Stimulated activated CD4-positive, alpha-beta T cell treated with anti-CD3 and anti-CD28 coated beads, Interleukin-2, amount 100 ng/mL, for 24 hours (primary cell): ENCODE measurements at regions not wholly inside any gene's neighbourhood (a gene's known extent, or its start where the extent isn't known, plus 50 kb on each side); places are given as distances from the start of the nearest gene placed in this dataset.

Experiments used
- DNase-seq, 2 donors: peaks; one replicate each; pipeline ENCODE4 v3.0.0-alpha.2; 2020

- DNase-seq, result no peak
Observed at GRCh38 chr1:220983877-220984635, 104.8 kb downstream of the HLX start.

GRCh38 chr1:220990427-220991339 is 111.4 kb downstream of the HLX start:
- DNase-seq, result no peak

- no peak for DNase-seq
Observed at GRCh38 chr1:220991506-220991905, 112.3 kb downstream of the HLX start.

- no peak for DNase-seq
Observed at GRCh38 chr1:220991959-220992704, 112.9 kb downstream of the HLX start.

GRCh38 chr1:220992705-220993052 is 113.4 kb downstream of the HLX start:
- no peak for DNase-seq

DNA sequence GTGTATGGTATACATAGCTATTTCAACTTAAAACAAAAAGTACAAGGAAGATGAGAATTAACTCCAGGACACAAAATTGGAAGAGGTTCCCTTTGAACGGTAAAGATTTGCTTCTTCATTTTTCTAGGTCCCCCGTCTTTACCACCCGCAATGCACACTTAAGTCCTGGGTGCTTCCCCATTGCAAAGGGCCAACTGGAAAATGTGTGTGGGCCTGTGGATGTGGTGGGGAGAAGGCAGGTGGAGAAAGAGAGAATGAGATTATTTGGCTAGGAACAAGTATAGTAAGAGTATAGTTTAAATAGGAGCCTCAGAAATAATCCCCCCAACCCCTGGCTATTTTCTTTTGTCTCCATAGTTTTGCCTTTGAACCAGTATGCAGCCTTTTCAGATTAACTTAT is 115.4 kb downstream of the HLX start:
- DNase-seq, result no peak

DNA sequence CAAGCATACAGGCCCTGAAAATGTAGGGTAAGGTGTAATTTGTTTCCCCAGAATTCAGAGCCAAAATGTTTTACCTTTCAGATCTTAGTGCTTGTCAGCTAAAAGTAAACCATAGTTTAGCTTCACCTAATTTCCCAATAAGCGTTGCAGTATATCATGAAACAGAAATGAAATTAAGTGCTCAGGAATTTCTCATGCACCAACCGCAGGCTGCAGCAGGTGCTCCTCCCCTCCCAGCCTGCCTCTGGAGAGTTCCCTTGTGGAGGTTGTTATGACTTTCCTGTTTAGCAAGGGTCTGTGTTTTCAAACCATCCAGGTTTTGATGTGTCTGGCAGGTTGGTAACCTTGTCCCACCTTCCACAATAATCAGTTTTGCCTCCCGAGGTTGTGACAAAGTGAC is 118.5 kb downstream of the HLX start:
- no peak for DNase-seq

DNA sequence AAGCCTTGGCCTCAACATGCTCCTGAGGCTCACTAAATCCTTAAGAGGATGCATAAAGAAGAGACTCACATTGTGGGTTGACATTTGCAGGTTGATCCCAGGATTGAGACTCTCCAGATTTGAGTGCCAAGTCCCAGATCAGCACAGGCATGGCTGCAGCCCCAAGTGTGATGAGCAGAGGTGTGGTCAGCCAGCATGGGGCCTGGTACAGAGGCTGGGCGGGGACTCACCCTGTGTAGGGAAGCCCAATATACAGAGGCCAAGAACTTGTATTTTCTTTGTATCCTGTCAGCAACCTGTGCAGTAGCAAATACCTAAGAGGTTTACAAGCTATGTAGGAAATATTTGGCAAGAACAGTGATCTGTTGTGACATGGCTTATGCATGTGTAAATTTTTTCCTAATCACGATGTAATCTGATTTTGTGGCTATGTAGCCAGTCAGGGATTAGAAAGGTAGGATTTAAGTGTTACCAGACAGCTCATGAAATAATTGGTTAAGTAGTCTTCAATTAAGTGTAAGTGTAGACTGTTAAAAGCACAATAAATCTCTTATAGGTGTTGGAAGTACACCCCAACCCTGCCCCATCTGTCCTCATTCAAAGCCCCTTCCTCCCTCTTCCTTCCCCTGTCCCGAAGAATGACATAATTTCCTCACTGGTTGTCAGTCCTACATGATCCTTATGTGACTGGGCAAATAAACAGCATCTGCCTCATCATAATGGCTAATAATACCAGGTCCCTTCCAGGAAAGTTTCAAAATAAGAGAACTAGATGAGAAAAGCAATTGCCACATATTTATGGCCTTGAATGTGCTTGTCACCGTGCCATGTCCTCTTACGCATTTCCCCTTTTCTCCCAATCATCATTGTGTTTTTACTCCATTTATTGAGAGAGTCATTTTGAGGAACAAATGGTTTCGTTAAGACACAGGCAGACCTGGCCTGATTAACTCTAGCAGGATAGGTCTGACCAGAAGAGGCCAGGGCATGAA is 120.9 kb downstream of the HLX start:
- DNase-seq, result no peak

DNA sequence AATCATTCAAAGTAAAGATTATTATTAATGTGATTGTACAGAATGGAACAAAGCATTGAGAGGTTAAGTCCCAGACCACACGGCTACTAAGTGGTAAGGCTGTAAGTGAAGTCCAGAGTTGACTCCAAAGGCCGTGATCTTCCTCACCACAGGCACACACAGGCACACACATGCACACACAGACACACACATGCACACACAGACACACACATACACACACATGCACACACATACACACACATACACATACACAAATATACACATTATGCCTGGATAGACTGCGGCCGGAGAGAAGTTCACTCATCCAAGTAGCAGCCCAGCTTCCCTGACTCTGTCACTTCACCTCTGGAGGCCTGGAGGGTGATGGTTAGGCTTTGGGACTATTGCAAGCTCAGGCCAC is 121.9 kb downstream of the HLX start:
- DNase-seq, result no peak

- DNase-seq, result no peak
Observed at GRCh38 chr1:221002601-221003000, 123.4 kb downstream of the HLX start.

GRCh38 chr1:221011145-221011544 is 131.9 kb downstream of the HLX start:
- no peak for DNase-seq

DNA sequence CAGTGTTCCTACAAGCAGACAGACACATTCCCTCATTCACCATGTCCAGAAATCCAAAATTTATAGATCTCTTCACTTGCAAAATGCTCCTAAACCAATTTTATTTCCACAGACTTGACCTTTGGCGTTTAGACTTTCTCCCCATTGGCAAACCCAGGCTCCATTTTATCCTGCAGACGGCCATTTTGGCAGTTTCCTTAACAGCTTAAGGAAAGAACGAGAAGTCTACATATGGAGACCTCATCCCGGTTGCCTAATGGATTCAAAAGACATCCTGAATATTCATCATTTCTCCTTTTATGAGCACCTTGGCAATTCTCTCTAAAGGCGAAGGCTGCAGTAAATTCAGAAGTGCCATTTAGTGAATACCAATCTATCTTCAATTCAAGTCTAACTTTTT is 132.9 kb downstream of the HLX start:
- no peak for DNase-seq

DNA sequence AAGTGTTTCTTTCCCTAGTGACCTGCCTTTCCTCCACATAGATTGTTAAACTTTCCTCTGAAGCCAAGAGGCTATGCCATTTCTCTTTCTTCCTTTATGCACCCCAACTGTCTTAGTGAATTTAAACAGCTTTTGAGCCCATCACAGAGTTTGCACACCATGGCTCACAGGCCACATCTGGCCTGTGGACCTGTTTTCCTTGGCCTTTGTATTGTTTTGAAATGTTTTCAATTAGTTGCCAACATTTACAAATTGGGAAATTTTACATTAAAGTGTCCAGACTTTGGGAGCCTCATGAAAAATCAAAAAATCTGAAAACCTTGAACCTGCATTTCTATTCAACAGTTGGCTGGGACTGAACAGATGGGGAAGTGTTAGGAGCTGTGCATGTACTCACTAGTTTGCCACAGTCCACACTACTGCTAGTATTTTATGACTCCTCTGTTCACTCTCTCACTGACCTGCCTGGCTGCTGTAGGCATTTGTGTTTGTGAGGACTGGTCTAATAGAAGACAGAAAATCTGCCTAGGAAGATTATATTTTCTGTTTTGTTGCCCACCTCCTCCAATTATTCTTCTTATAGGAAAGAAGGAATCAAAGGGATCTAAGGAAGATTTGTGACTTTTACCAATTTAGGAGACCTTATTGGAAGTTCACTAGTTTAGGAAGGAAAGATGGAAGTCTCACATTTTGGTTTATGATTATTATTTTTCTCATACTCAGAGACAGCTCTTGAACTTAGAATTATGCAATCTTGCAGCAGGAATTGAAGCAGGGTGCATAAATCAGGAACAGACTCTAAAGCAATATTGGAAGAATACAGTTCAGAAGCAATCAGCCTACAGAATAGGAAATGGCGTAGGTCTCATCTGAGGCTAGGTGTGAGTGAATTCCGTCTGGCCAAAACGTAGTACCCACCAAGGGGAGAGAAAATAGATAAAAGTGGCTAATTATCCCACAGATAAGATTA is 134.7 kb downstream of the HLX start:
- no peak for DNase-seq

- no peak for DNase-seq
Observed at GRCh38 chr1:221015159-221015790, 136.0 kb downstream of the HLX start.

DNA sequence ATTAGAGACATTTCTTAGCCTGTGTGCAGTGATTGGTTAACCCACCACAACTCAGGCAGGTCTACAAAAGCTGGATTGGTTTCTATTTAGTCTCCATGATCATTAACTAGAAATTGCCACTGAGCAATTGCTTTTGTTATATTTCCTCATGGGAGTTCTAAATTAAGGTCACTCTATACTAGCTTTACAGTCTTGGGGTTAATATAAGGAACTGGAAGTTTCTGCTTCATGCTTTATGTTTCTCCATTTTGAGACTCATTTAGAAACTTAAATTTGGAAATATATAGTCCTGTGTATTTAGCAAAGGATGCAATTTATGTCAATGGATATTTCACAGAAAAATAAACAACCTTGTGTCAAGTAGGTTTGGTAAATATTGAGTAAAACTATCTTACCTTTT is 137.5 kb downstream of the HLX start:
- no peak for DNase-seq

DNA sequence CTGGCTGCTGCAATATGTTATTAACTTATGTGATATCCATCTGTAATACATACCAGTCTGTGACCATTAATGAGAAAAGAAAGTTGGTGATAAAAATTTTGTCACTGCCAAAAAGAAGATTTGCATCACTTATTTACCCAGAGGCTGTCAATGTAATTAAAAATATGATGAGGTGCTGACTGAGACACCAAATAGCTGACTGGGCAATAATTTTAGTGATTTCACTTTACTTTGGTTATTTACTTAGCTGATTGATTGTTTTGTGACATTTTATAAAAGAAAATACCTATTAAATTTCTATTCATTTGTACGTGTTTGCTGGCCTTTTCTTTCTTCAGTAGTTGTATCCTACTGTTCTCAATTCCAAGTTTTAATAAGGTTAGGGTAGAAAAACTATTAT is 139.2 kb downstream of the HLX start:
- DNase-seq, result no peak

DNA sequence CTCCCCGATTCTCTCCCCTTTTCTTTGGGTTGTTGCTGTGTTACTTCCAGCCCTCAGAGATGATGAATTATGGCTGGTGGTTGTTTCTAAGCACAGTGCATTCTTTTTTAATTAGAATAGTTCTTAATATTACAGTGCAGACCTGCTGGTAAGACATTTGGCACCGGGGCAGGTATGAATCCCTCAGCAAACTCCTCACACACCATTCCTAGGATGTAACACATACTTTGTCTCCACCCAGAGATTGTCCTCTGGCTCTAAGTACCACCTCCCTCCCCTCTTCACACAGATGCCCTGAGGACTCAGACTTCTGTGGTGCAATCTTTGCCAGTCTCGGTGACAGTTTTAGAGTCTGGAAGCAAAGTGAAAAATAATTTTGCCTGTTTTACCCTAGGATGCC is 143.1 kb downstream of the HLX start:
- no peak for DNase-seq

DNA sequence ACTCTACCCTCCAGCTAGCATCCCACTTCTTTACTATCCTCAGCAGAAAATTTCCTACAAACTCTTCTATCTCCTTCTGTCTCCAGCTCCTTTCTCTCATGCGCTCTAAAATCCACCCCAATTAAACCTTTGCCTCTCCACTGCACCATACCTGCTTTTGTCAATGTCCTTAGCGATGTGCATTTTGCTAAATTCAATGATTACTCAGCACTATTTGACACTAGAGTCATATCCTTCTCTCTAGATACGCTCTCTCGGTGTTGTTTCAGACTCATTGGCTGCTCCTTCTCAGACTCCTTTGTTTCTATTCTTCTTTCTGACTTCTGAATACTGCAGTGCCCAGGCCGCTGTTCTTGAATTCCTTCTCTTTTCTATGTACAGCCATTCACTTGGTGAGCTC is 144.2 kb downstream of the HLX start:
- no peak for DNase-seq

DNA sequence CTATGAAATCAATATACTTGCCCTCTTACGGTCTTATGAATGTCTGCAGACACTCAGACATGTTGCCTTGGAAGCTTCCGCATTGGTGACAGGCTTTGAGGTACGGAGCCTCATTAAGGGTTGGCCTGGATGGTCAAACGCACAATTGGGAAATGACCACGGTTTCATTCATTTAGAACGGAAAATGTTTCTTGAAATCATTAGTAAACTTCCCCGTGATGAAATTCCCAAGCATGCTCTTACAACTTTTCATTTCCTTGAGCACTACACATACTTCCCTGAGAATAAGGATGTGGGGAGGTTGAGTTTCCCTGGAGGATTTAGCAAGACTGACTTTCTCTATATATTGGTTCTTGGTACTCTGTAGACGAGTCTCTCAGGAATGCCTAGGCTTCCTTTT is 146.3 kb downstream of the HLX start:
- DNase-seq, result no peak

DNA sequence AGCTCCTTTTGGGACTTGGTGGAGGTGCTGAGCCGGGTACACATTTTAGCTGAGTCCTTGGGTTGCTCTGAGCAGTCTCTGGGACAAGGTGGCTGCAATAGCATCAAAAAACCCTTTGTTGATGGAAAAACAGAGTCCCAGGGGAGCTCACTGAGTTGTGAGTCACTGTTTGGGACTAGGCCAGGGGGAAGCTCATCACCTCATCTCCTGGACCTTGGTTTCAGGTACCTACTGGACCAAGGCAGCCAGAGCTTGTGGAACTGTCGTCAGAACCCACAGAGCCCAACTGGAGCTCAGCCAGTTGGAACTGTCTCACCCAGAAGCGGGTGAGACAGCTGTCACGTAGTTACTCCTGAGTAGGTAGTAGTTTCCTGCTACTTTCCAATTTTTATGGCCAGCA is 146.7 kb downstream of the HLX start:
- no peak for DNase-seq
